Parathyroid adenoma (tissue), 2 donors: ENCODE measurements at regions not wholly inside any gene's neighbourhood (a gene's known extent, or its start where the extent isn't known, plus 50 kb on each side); places are given as distances from the start of the nearest gene placed in this dataset.
"Not testable (repeated sequence)": the region's sequence is repeated elsewhere in the genome, so short reads cannot be mapped to it uniquely, and the experiment has no call there.

ENCODE experiments used
- H2AFZ ChIP-seq: fragments of 300-600 bp; sonication (generic); one replicate; pipeline ENCODE4 v1.7.0; 2017; ENCODE audit warnings: antibody characterized with exemption, mild to moderate bottlenecking
- H3K27ac ChIP-seq: fragments of 300-600 bp; sonication (generic); one replicate; pipeline ENCODE4 v1.7.0; 2017
- H3K27me3 ChIP-seq: fragments of 300-600 bp; sonication (generic); one replicate; pipeline ENCODE4 v1.7.0; 2017; ENCODE audit warnings: low read length; ENCODE audit not compliant: control insufficient read depth, insufficient read depth
- H3K36me3 ChIP-seq: fragments of 300-600 bp; sonication (generic); one replicate; pipeline ENCODE4 v1.7.0; 2017; ENCODE audit warnings: low read length; ENCODE audit not compliant: control insufficient read depth, insufficient read depth
- H3K4me1 ChIP-seq: fragments of 300-600 bp; sonication (generic); one replicate; pipeline ENCODE4 v1.7.0; 2017; ENCODE audit warnings: control low read depth
- H3K4me2 ChIP-seq: fragments of 300-600 bp; sonication (generic); one replicate; pipeline ENCODE4 v1.7.0; 2017; ENCODE audit warnings: low read length
- H3K4me3 ChIP-seq: fragments of 300-600 bp; sonication (generic); one replicate; pipeline ENCODE4 v1.7.0; 2017; ENCODE audit warnings: low read depth, low read length
- H3K79me2 ChIP-seq: fragments of 300-600 bp; sonication (generic); one replicate; pipeline ENCODE4 v1.7.0; 2017; ENCODE audit warnings: control low read depth
- H3K9ac ChIP-seq: fragments of 300-600 bp; sonication (generic); one replicate; pipeline ENCODE4 v1.7.0; 2017; ENCODE audit warnings: mild to moderate bottlenecking
- H3K9me3 ChIP-seq: fragments of 300-600 bp; sonication (generic); one replicate; pipeline ENCODE4 v1.7.0; 2017; ENCODE audit warnings: low read length; ENCODE audit not compliant: control insufficient read depth
- TF ChIP-seq, protein P1 (sequence below): fragments of 300-600 bp; sonication (generic); IDR thresholded peaks from one replicate; pipeline ENCODE4 v1.7.0; 2017; ENCODE audit warnings: antibody characterized with exemption, mild to moderate bottlenecking
- donor health status: primary hyperparathyroidism.

- H3K79me2 ChIP-seq, H3K9me3 ChIP-seq, H3K27ac ChIP-seq, H3K9ac ChIP-seq, H3K4me1 ChIP-seq, H3K27me3 ChIP-seq, H2AFZ ChIP-seq, H3K36me3 ChIP-seq, H3K4me3 ChIP-seq, H3K4me2 ChIP-seq: not testable (repeated sequence)
- TF ChIP-seq, protein P1, sequence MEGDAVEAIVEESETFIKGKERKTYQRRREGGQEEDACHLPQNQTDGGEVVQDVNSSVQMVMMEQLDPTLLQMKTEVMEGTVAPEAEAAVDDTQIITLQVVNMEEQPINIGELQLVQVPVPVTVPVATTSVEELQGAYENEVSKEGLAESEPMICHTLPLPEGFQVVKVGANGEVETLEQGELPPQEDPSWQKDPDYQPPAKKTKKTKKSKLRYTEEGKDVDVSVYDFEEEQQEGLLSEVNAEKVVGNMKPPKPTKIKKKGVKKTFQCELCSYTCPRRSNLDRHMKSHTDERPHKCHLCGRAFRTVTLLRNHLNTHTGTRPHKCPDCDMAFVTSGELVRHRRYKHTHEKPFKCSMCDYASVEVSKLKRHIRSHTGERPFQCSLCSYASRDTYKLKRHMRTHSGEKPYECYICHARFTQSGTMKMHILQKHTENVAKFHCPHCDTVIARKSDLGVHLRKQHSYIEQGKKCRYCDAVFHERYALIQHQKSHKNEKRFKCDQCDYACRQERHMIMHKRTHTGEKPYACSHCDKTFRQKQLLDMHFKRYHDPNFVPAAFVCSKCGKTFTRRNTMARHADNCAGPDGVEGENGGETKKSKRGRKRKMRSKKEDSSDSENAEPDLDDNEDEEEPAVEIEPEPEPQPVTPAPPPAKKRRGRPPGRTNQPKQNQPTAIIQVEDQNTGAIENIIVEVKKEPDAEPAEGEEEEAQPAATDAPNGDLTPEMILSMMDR = peak; percentile 36
Measured at GRCh38 chr1:46878173-46878782, 63.0 kb downstream of the CYP4A11 start.

DNA sequence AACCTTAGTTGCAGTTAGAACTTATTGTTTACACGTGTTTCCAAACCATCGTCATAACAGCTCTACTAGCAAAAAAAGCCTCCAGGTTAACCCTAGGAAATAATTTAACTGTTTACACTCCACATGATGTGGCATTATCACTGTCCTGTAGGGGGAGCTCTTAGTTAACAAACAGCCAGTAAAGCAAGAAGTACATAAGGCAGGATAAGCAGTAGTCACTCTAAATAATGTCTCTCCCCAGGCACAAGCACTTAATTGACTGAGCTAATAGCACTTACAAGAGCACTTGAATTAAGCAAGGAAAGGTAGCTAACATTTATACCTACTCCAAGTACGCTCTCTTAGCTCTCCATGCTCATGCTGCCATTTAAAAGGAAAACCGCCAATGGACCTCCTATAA lies 65.2 kb downstream of the CYP4A11 start:
- H3K4me1 ChIP-seq, H3K9ac ChIP-seq, H2AFZ ChIP-seq, H3K79me2 ChIP-seq, H3K4me3 ChIP-seq, H3K36me3 ChIP-seq, H3K9me3 ChIP-seq, H3K27ac ChIP-seq, H3K27me3 ChIP-seq, H3K4me2 ChIP-seq: not testable (repeated sequence)
